Neural cell (in vitro differentiated cells): ENCODE measurements at regions not wholly inside any gene's neighbourhood (a gene's known extent, or its start where the extent isn't known, plus 50 kb on each side); places are given as distances from the start of the nearest gene placed in this dataset.

ENCODE experiments used
- H2AFZ ChIP-seq: fragments of 200-600, 300-800 bp; sonication (generic), shearing (Covaris generic); 2 replicates; pipeline ENCODE4 v1.6.0; 2014; ENCODE audit warnings: low read depth, mild to moderate bottlenecking, antibody characterized with exemption, low read length, moderate library complexity
- H3F3A ChIP-seq: fragments of 200-600 bp; shearing (Covaris generic); 2 replicates; pipeline ENCODE4 v1.6.1; 2016; ENCODE audit warnings: mild to moderate bottlenecking, moderate library complexity, mixed read lengths, antibody characterized with exemption, low read length; ENCODE audit not compliant: insufficient read depth, poor library complexity, severe bottlenecking
- H3K27ac ChIP-seq: fragments of 200-600, 300-800 bp; sonication (generic), shearing (Covaris generic); 2 replicates; pipeline ENCODE4 v1.5.1; 2014; ENCODE audit warnings: mild to moderate bottlenecking, low read length, moderate library complexity
- H3K27me3 ChIP-seq: fragments of 300-800, 200-600 bp; sonication (generic), shearing (Covaris generic); 2 replicates; pipeline ENCODE4 v1.6.0; 2014; ENCODE audit warnings: mild to moderate bottlenecking, low read depth, low read length, moderate library complexity; ENCODE audit not compliant: insufficient read depth
- H3K36me3 ChIP-seq: fragments of 300-800, 200-600 bp; sonication (generic), shearing (Covaris generic); 2 replicates; pipeline ENCODE4 v1.5.1; 2014; ENCODE audit warnings: mild to moderate bottlenecking, antibody characterized with exemption, low read length, moderate library complexity; ENCODE audit not compliant: insufficient read depth
- H3K4me2 ChIP-seq: fragments of 300-800, 200-600 bp; sonication (generic), shearing (Covaris generic); 2 replicates; pipeline ENCODE4 v1.6.0; 2014; ENCODE audit warnings: mild to moderate bottlenecking, low read length
- H3K4me3 ChIP-seq: fragments of 300-800, 200-600 bp; sonication (generic), shearing (Covaris generic); 2 replicates; pipeline ENCODE4 v1.5.1; 2014; ENCODE audit warnings: mild to moderate bottlenecking, low read length, moderate library complexity
- H3K79me2 ChIP-seq: fragments of 200-600 bp; shearing (Covaris generic); replicated peaks from 2 replicates; pipeline ENCODE4 v1.6.0; 2014; ENCODE audit warnings: mild to moderate bottlenecking, low read length, moderate library complexity; ENCODE audit not compliant: insufficient read depth
- H3K9ac ChIP-seq: fragments of 300-800, 200-600 bp; sonication (generic), shearing (Covaris generic); 2 replicates; pipeline ENCODE4 v1.6.1; 2016; ENCODE audit warnings: mild to moderate bottlenecking, low read length, mixed read lengths
- H3K9me2 ChIP-seq: fragments of 200-600 bp; shearing (Covaris generic); 2 replicates; pipeline ENCODE4 v1.6.1; 2016; ENCODE audit warnings: mild to moderate bottlenecking, low read length, mixed read lengths; ENCODE audit not compliant: insufficient read depth
- H3K9me3 ChIP-seq: fragments of 200-600, 300-800 bp; sonication (generic), shearing (Covaris generic); 2 replicates; pipeline ENCODE4 v1.6.1; 2016; ENCODE audit warnings: mild to moderate bottlenecking, mixed run types, low read length, moderate library complexity, mixed read lengths
- H4K20me1 ChIP-seq: fragments of 200-600 bp; shearing (Covaris generic); 2 replicates; pipeline ENCODE4 v1.6.1; 2016; ENCODE audit warnings: mild to moderate bottlenecking, mixed run types; ENCODE audit not compliant: insufficient read depth
- EP300 ChIP-seq: fragments of 450-650 bp; conservative IDR thresholded peaks from 2 replicates; pipeline ENCODE4 v1.6.1; 2014; ENCODE audit warnings: antibody characterized with exemption, mild to moderate bottlenecking, moderate library complexity; ENCODE audit not compliant: poor library complexity, severe bottlenecking
- EZH2 ChIP-seq: fragments of 200-600, 300-800 bp; shearing (Covaris generic), sonication (generic); IDR thresholded peaks from 2 replicates; pipeline ENCODE4 v1.6.1; 2014; ENCODE audit warnings: antibody characterized with exemption, low read length, borderline replicate concordance, mild to moderate bottlenecking; ENCODE audit not compliant: insufficient read depth, poor library complexity, severe bottlenecking
- MXI1 ChIP-seq: fragments of 450-650 bp; conservative IDR thresholded peaks from 2 replicates; pipeline ENCODE4 v1.6.1; 2014; ENCODE audit warnings: antibody characterized with exemption, mild to moderate bottlenecking; ENCODE audit not compliant: poor library complexity, severe bottlenecking
- POLR2AphosphoS5 ChIP-seq: IDR thresholded peaks from 2 replicates; pipeline ENCODE4 v1.6.1; 2012
- RAD21 ChIP-seq: fragments of 450-650 bp; conservative IDR thresholded peaks from 2 replicates; pipeline ENCODE4 v1.6.1; 2014; ENCODE audit warnings: antibody characterized with exemption, mild to moderate bottlenecking, moderate library complexity
- SMC3 ChIP-seq: fragments of 450-650 bp; conservative IDR thresholded peaks from 2 replicates; pipeline ENCODE4 v1.6.1; 2014; ENCODE audit warnings: antibody characterized with exemption, mild to moderate bottlenecking, moderate library complexity; ENCODE audit not compliant: poor library complexity
- TAF1 ChIP-seq: IDR thresholded peaks from 2 replicates; pipeline ENCODE4 v1.6.1; 2012; ENCODE audit warnings: low read depth
- TF ChIP-seq, protein P1 (sequence below): IDR thresholded peaks from 2 replicates; pipeline ENCODE4 v1.6.1; 2012; ENCODE audit warnings: borderline replicate concordance
- TF ChIP-seq, protein P2 (sequence below): fragments of 450-650 bp; IDR thresholded peaks from 2 replicates; pipeline ENCODE4 v1.5.1; 2014; ENCODE audit warnings: antibody characterized with exemption, mild to moderate bottlenecking, moderate library complexity; ENCODE audit not compliant: poor library complexity, severe bottlenecking

DNA sequence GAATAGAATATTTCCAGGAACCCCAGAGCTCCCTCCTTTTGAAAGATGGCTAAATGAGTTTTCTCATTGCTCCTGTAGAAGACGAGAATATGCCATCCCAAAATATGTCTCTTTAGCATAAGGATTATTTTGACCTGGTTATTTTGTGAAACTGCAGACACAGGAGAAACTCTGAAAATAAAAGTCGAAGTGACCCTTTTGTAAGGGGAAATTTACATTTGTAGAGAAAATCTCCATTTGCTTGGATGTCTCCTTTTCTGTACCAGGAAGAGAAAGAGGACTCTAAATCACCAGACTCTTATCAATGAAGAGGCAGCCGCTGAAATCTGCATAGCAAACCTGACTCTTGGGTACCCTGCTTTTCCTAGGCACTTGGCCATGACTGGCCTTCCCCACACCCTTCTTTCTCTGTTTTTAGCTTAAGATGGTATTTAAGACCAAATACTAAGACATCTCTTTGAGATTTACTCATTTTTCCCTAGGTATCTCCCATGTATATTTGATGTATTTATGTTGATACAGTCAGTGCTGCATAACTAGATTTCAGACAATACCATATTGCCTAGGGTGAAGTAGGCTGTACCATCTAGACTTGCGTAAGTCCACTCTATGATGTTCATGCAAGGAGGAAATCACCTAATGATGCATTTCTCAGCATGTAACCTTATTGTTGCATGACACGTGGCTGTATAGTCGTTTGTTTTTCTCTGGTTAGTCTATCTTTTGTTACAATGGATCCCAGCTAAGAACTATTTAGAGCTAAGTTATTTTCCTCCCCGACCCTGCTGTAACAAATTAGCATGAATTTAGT is 98.2 kb upstream of the UBE3A start:
- Histone ChIP-seq H3K79me2 (no peaks in the 10 kb centered on the region), H2AFZ (no peak overlapping the region), H3F3A (no peaks in the 10 kb centered on the region), H4K20me1 (no peaks in the 10 kb centered on the region), H3K27me3 (no peaks in the 10 kb centered on the region), H3K4me2 (no peak overlapping the region), H3K36me3 (no peaks in the 10 kb centered on the region), H3K9ac (no peak overlapping the region), H3K9me3 (no peaks in the 10 kb centered on the region), H3K4me3 (no peak overlapping the region), H3K27ac (no peak overlapping the region), H3K9me2 (no peaks in the 10 kb centered on the region)
- TF ChIP-seq, protein P1, sequence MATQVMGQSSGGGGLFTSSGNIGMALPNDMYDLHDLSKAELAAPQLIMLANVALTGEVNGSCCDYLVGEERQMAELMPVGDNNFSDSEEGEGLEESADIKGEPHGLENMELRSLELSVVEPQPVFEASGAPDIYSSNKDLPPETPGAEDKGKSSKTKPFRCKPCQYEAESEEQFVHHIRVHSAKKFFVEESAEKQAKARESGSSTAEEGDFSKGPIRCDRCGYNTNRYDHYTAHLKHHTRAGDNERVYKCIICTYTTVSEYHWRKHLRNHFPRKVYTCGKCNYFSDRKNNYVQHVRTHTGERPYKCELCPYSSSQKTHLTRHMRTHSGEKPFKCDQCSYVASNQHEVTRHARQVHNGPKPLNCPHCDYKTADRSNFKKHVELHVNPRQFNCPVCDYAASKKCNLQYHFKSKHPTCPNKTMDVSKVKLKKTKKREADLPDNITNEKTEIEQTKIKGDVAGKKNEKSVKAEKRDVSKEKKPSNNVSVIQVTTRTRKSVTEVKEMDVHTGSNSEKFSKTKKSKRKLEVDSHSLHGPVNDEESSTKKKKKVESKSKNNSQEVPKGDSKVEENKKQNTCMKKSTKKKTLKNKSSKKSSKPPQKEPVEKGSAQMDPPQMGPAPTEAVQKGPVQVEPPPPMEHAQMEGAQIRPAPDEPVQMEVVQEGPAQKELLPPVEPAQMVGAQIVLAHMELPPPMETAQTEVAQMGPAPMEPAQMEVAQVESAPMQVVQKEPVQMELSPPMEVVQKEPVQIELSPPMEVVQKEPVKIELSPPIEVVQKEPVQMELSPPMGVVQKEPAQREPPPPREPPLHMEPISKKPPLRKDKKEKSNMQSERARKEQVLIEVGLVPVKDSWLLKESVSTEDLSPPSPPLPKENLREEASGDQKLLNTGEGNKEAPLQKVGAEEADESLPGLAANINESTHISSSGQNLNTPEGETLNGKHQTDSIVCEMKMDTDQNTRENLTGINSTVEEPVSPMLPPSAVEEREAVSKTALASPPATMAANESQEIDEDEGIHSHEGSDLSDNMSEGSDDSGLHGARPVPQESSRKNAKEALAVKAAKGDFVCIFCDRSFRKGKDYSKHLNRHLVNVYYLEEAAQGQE: no peak
- TF ChIP-seq SMC3 (no peak), TAF1 (no peak), EZH2 (no peak), EP300 (no peak), MXI1 (no peak), RAD21 (no peak), POLR2AphosphoS5 (no peak)
- TF ChIP-seq, protein P2, sequence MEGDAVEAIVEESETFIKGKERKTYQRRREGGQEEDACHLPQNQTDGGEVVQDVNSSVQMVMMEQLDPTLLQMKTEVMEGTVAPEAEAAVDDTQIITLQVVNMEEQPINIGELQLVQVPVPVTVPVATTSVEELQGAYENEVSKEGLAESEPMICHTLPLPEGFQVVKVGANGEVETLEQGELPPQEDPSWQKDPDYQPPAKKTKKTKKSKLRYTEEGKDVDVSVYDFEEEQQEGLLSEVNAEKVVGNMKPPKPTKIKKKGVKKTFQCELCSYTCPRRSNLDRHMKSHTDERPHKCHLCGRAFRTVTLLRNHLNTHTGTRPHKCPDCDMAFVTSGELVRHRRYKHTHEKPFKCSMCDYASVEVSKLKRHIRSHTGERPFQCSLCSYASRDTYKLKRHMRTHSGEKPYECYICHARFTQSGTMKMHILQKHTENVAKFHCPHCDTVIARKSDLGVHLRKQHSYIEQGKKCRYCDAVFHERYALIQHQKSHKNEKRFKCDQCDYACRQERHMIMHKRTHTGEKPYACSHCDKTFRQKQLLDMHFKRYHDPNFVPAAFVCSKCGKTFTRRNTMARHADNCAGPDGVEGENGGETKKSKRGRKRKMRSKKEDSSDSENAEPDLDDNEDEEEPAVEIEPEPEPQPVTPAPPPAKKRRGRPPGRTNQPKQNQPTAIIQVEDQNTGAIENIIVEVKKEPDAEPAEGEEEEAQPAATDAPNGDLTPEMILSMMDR: no peak

DNA sequence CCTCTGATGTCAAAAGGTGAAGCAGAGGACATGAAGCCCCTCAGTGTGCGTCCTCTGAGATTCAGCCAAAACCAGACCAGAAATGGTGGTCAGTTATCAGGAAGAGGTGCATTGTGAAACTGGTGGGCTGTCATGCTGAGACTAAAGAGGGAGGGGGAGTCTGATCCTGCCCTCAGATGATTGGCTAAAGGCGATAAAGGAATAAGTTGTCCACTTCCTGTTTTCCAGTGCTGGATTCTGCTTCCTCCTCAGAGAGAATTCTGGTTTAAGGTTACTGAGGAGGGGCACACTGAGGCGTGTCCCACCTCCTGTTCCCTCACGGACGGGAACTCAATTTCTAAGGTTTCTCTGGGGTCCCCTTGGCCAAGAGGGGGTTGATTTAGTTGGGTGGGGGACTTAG is 97.0 kb upstream of the UBE3A start:
- Histone ChIP-seq H3K27ac (no peak overlapping the region), H3K9me2 (no peaks in the 10 kb centered on the region), H3K4me3 (no peak overlapping the region), H2AFZ (no peak overlapping the region), H3K79me2 (no peaks in the 10 kb centered on the region), H3K9me3 (no peaks in the 10 kb centered on the region), H3K36me3 (no peaks in the 10 kb centered on the region), H3F3A (no peaks in the 10 kb centered on the region), H4K20me1 (no peaks in the 10 kb centered on the region), H3K27me3 (no peaks in the 10 kb centered on the region), H3K9ac (no peak overlapping the region), H3K4me2 (no peak overlapping the region)
- no peak for TF ChIP-seq EP300
- TF ChIP-seq RAD21: no peak
- no peak for TF ChIP-seq POLR2AphosphoS5
- TF ChIP-seq EZH2: no peak
- no peak for TF ChIP-seq SMC3
- TF ChIP-seq TAF1: no peak
- TF ChIP-seq, protein P2: no peak
- TF ChIP-seq MXI1: no peak
- TF ChIP-seq, protein P1: no peak
